Tongue (tissue), 1 donor: ENCODE measurements at regions not wholly inside any gene's neighbourhood (a gene's known extent, or its start where the extent isn't known, plus 50 kb on each side); places are given as distances from the start of the nearest gene placed in this dataset.

ENCODE experiments used
- DNase-seq: peaks from one replicate; pipeline ENCODE4 v3.0.0-alpha.2; 2015

DNA sequence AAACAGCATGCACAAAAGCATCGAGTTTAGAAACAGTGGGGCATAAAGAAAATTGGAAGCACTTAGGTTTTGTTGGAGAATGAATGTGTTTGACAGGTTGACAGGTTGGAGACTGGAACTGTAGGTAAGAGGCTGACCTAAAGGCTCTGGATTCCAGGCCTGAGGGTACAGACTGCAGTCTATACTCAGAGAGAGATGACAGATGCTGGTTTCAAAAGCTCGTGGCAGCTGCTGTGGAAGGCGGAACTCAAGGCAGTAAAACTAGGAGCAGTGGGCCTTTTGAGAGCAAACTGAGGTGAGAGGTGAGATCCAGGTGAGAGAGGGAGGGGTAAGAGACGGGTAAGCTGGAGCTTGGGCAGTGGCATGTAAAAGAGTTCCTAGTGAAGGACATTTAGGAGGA is 415.2 kb downstream of the TRIML1 start:
- DNase-seq: peak; percentile 6

DNA sequence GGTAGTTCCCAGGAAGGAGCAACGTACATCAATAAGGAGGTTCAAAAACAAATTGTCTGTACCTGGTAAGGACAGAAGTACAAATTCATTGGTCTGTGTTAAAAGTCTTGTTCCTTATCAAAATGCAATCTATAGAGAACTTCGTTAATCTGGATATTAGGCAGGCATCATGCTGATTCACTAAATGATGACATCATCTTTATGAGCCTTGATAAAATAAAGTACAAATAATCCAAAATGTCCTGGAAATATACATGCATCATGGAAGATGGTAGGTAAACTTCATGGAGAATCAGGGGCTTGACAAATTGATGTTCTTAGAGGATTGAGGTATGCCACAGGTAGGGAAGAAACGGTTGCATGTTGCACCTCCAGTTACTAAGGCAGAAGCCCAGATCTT is 433.9 kb downstream of the TRIML1 start:
- DNase-seq: no peak

DNA sequence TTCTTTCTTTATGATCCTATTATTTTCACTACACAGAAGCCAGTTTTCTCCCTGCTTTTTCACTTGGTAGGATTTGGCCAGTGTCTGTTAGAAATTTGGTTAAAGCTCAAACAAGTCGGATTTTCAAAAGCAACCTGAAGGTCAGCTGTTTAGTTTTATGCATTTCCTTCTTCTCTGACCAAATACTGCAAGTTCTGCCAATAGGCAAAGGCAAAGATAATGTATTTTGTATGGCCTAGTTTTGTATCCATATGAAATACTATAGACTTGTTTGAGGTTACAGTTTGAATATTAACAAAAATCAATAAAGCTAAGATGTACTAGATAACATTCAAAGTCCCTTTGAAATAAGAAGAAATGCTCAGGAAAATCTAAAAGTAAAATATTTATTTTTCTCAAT is 439.4 kb downstream of the TRIML1 start:
- DNase-seq: no peak

DNA sequence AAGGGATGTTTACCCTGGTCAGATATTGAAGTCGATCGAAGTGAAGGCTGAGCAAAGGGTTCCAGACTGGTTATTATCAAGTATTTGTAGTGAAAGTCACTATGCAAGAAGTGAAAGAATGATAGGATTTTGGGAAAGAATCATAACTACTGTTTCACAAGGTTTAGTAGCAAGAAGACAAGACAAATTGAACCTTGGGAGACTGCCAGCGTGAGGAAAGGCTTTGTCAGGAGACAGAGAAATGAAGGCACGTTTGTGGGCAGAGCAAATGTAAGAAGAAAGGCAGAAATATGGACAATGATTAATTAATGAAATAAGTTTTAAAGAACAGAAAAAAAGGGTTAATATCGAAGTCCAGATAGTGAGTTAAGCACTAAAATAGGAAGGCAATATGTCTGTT is 456.8 kb downstream of the TRIML1 start:
- no peak for DNase-seq

DNA sequence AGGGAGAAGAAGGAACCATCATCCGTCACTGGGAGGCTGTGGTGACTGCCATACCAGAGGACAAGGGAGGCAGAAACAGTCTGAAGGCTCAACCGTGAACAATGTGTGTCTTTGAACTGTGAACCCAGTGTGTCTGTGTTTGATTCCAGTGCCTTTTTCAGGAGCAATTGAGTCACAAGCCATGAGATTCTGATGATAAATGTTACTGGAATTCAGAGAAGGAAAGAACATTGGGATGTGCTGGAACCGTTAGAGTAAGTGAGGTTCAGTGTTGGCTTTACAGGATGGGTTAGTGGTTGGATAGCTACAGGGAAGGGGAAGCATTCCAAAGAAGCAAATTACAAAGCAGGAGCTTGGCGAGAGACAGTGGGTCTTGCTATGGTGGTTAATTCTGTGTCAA is 464.4 kb downstream of the TRIML1 start:
- no peak for DNase-seq

DNA sequence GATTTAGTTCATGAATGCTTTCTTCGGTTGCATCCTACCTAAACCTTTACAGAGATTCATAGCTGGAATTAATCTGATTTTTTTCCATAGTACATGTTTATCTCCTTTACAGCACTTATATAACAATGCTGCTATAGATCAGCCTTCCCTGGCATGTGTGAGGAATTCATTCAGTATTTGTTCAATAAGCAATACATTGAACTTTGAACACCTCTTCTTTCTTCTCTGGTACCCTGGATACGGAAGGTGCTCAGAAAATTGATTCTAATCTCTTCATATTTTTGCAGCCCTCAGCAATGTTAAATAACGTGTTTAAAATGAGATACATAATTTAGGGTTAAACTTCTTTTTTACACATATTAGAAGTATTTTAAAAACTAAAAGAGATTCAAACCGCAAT is 467.4 kb downstream of the TRIML1 start:
- no peak for DNase-seq

DNA sequence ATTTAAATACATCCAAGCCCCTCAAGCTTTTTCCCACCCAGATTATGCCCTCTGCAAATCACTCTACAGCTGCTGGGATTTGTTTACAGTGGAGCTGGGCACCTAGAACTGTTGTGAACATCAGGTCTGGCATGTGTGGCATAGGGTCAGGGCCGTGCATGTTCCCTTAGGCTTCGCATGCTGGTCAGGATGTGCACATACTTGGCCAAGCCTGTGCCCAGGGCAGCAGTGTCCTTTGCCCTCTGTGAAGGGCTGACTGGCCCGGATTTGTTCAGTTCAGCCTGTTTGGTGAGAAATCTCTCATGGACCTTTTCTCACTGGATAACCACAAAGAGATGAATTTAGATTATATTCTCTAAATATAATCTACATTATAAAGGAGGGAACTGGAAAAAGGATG is 471.9 kb downstream of the TRIML1 start:
- DNase-seq: no peak

DNA sequence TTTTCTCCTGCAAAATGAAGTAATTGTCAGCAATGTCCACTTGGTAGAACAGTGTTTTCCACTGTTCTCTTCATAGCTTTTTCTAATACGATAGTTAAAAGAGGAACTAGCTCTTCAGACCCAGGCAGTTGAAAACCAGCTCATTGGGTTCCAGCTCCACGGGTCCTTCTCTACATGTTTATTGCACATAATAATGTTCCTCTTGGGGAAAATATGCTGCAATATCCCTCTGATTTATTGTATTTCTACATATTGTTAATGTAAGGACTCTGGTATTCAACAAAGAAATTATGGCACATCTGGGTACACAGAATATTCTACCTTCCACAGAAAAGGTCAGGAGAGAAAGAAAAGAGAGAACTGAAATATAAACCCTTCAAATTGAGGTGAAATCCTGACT is 473.4 kb downstream of the TRIML1 start:
- DNase-seq: no peak

DNA sequence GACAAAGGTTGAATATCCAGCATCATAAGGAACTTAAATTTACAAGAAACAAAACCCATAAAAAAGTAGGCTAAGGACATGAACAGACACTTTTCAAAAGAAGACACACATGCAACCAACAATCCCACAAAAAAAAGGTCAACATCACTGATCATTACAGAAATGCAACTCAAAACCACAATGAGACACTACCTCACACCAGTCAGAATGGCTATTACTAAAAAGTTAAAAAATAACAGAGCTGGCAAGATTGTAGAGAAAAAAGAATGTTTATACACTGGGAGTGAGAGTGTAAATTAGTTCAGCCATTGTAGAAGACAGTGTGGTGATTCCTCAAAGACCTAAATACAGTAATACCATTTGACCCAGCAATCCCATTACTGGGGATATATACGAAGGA is 474.7 kb downstream of the TRIML1 start:
- no peak for DNase-seq

DNA sequence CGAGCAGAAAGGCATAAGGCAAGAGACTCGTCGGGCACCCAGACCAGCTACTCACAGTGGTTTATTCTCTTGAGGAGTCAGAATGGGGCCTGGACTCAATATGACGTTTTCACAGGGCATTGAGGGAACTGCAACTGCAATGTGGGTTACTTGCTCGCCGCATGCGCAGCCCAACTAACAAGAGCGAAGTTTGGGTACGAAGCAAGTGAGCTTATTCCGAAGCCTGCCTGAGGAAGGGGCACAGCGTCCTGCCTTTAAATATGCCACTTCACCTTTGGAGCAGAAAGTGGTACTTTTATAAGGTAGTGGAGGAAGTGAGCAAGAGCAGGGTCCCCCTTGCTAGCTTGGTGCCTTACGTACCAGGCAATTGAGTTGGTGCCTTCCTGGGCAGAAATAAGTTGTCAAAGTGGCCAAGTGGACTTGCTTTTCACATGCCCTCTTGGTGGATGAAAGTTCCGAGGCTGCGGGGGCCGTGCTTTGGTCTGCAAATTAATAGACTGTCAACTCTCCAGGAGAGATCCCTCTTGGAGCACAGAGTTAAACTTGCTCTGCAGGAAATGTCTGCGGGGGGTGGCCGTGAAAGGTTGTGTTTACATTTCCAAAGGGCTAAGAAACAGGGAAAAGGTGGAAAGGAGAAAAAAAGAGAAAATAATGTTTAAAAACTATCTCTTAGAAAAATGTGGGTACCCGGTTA is 480.4 kb downstream of the TRIML1 start:
- no peak for DNase-seq

DNA sequence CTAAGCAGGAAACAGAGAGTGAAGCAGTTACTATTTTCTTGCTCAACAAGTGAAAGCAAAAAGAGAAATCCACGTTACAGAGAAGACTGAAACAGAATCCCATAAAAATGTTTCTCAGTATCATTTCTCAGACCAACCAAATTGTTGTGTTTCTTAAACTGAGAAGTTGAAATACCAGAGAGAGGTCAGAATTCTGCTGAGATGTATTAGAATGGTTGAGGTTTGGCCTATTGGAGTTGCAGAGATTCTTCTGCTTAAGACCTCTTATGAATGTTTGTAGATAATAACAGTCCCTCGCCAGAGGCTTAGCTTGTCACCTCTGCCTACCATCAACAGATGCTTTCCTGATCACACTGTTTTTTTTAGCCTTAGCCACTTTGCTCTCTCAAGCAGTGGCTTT is 481.4 kb downstream of the TRIML1 start:
- no peak for DNase-seq

DNA sequence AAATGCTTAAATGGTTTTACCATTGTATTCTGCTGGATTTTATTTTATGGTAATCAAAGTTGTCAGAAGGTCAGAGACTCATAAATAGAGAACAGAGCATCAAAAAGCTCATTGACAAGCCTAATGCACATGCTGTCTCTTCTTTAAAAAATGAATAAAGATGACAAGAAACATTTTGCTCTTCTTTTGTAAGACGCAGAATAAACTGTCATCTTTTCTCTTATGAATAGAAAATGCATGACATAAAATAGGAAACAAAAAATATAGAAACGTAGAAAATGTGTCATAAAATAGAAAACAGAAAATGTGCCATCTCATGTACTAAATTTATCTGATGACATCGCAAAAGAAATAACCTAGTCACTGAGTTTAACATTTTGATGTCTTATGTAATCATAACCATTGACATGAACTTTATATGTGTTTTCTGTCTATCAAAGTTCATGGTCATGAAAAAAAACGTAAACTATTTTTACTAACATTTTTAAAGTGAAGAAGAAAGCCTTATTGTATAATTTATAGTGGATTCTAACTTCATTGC is 484.1 kb downstream of the TRIML1 start:
- no peak for DNase-seq

DNA sequence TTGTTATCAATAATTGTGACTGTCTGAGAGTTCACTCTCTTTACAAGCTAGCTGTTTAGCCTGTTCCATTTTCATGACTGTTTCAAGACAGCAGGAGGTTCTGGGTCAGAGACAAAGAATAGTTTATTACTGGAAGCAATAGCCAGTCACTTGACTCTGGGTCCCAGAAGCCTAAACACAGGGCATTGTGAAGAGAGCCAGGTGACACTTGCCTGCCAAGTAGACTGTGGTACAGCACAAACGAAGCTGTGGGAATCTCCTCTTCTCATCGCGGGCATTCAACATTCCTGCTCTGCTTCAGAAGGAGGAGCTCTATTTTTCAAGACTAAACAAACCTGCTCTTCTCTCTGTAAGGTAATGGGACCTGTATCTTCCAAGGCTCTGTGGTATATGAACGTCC is 485.1 kb downstream of the TRIML1 start:
- DNase-seq: no peak

DNA sequence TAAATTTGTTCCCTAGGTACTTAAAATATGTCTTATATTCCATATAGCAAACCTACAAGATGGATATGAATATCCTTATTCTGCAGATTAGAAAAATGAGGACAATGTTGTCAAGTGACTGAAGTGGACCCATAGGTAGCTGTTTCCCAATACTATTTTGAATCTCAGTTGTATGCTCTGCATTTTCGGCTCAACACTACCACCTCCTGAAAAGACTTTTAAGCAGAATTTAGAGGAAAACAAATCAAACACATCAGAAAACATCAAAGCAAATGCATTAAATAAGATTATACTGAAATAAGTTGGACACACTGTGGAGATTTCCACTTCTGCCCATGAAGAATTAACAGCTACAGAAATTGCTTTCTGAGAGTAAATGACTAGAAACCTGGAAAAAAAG is 488.7 kb downstream of the TRIML1 start:
- DNase-seq: no peak

DNA sequence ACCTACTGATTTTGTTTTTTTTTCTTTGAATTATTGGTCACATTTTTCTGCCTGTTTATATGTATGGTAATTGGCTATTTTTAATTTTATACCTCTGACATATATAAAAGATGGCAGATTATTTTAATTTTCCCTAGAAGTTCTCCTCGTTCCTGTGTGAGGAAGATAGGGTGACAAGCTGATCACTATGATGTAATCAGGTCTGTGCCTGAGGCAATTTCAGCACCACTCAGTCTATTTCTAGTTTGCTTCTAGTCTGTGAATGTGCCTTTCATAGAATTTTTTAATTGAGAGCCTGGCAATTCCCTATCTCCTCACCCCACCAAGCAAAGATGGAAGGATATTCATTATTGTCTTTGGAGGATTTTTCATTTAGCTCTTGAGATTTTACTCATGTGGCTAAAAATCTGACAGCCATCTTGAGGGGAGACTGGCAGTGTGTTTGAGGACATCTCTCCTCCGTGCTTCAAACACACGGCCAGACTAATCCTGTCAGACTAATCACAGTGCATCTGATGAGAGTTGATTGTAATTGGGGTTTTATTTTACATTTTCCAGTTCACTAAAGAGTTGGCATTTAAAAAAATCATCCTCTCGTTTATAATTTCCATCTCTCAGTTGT is 500.3 kb downstream of the TRIML1 start:
- no peak for DNase-seq

DNA sequence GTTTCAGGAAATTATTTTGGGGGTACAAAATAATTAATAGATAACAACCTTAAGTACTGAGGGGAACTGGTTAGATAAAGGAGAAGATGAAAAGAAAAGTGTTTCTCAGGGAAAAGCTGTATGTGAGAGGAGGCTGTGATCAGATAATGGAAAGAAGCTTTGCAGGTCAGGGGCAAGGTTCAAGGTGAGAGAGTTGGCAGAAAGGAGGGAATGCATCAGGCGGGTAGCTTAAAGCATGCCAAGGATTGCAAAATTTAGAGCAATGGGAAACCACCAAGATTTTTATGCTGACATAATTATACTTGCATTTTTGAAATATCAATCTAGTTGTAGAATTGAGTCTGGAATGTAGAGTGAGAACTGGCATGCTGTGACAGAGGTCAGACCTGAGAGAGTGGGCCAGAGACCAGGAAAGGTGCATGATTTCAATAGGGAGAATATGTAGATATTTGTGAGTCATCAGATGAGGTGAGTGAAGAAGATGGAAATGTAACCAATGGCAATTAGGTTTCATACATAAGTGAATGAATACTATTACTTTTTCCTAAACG is 508.7 kb downstream of the TRIML1 start:
- DNase-seq: no peak

DNA sequence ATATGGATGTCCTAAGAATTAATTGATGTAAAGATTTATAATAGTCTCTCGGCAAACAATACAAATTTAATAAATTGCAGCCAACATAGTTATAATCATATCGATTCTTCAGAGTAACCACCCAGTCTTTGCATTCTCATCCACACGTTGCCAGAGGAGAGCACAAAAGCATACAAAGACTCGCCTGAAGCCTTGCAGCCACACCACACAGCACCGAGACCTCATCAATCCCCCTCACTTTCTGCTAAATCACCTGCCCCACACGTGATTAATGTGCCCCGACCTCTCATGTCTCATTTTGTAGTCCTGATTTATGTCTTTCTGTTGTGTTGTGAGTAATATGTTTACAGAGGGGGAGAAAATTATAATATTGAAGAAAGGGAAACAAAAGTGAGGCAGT is 510.4 kb downstream of the TRIML1 start:
- DNase-seq: no peak

DNA sequence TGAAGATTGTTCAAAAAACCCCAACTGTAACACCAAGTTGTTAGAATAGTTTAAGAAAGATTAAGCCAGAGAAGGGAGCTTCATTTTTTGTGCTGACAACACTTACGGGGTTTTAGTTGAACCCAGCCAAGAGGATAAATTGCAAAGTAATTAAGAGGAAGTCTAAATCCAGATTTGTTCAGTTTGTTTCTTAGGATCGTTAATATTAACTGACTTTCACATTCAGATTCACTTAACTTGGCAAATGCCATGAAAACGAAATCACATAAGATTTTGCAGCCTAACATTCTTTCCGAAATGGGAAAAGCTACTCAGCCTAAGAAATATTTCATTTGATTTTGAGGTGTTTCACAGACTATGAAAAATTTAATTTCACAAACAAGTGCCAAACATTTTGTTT is 511.3 kb downstream of the TRIML1 start:
- no peak for DNase-seq

DNA sequence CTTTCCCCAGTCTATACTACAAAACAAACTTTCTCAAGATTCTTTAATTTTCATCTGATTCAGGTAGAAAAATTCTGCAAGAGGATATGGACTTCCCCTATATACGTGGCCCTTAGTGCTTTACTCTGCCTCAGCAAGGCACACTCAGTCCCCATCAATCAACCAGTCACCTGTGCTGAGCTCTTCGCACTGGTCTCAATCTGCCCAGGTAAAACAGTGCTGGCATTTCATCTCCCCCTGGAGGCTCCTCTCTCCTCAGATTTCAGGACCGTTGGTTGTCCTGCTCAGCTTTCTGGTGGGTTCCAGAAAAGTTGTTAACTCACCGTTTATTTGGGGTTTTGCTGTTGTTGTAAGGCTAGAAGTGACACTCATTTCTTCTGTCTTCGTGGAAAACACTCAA is 518.1 kb downstream of the TRIML1 start:
- no peak for DNase-seq

DNA sequence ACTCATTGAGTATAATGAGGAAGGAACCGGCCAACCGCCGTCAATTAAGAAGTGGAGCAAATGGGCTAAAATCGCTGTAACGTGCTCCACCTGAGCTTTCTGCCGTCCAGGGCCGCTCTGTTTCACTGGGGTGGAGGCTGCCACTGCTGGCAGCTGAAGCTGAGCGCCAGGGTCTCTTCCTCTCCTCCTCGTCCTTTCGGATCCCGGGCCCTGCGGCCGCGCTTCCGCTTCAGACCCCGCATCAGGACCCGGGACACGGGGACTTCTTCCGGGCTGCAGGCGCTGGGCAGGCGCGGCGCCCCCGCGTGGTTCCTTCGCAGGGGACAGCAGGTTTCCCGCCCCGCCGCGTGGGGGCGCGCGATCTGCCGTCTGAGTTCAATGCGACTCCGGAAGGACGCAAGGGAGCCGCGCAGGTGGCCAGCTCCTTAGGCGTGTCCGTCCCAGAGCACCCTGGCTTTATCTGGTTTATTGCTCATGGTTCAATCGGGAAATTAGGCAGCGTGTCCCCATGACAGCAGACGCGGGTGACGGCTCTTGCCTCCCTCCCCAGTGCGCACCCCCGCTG is 519.8 kb downstream of the TRIML1 start:
- no peak for DNase-seq

DNA sequence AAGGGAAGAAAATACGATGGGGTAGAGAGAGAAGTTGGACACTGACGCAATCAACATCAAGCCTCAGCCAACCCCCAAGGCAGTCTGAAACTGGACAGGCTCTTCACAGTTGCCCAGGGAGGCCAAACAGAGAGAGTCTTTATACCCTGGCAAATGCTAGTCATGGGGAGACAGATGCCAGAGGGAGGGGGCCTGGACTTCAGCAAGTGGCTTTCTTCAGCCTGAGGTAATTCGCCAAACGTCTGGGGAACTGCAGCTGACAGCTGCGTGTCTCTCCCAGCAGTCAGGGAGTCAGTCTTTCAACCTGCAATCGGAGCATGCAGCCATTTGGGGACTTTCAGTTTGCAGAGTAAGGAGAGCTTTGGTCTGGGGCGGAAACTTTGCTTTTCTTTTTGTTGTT is 521.6 kb downstream of the TRIML1 start:
- DNase-seq: peak; percentile 69

DNA sequence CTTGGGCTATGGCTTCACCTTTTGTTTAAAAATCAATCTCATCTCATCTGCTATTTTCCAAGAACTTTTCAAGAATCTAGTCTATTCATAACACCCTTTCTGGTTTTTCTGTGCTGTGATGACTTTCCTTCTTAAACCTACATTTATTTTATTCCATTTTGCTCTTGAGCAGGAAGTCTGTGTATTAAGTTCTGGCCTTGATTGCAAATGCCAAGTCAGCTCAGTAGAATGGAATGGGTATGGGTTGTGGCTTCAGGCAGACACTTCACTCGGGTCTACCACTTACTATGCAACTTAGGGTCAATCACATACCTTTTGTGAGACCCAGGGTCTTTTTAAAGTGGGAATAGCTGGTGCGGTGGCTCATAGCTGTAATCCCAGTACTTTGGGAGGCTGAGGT is 522.3 kb downstream of the TRIML1 start:
- no peak for DNase-seq

DNA sequence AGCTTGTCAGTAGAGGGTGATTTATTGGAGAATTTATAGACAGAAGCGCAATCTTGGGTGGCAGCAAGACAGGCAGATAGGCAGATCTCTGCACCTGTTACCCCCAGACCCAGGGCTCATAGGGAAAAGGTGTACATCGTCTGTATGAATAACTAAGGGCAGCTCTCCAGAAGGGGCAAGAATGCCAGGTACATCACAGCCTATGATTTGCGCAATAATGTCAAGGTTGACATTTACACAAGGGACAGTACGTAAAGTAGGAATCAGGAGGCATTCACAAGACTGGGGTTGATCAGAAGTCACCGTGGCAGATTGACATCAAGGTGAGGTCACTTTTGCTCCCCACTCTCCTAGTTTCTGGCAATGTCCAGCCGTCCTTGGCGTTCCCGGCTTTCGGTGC is 524.1 kb downstream of the TRIML1 start:
- no peak for DNase-seq
